LHCN-M2 (cell line): ENCODE measurements at regions not wholly inside any gene's neighbourhood (a gene's known extent, or its start where the extent isn't known, plus 50 kb on each side); places are given as distances from the start of the nearest gene placed in this dataset.

Source experiments
- DNase-seq: peaks from one replicate; pipeline ENCODE4 v3.0.0-alpha.2; 2012; ENCODE audit warnings: low read depth

DNA sequence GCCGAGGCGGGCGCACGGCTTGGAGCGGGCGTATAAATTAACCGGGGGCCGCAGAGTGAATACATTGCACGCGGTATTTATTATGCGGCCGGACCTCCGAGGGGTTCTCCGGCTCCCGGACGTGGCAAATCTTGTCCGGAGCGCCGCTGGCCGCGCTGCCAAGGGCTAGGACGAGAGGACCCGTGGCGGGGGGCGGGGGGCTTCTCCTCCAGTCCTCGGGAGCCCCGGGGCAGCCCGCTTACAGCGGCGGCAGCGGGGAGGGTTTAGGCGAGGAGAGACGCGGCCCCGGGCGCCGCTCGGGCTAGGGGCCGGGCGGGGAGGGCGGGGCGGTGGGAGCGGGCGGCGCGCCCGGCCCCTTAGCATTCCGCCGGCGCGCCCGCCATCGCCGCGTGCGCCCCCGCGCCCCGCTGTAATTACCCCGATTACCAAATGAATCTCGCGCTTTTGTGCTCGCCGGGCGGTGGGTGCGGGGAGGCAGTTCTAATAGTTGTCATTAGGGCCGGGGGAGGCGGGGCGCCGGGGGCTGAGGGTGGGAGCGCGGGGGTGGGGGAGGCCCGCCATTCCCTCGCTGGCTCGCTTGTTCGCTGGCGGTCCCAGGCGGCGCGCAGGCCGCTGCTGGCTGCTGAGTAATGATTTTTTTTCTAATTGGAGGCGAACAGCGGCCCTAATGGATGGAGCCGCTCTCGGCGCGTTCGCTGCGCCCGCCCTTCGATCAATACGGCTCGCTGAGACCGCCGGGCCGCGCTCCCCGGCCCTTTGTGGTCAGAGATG, 276.6 kb downstream of the BCOR start:
- DNase-seq, result no peak

DNA sequence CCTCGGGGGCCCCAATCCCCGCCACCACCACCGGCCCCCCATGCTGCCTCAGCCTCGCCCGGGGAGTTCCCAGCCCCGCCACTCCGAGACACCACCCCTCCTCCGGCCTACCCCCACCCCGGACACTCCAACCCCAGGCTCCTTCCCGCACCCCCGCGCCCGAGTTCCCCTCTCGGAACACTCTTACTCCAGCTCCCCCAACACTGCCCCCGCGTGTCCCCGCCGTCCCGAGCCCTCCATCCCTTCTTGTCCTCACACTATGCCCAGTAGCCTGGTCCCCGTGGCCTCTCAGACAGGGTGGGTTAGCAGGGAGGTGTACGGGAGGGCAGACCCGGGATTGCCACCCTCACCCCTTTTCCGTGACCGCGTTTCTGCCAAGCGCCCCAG, 276.1 kb downstream of the BCOR start:
- no peak for DNase-seq

GRCh38 chrX:39822133-39822748, 275.5 kb downstream of the BCOR start:
- no peak for DNase-seq

- DNase-seq, result no peak
Measured at GRCh38 chrX:39823424-39823823, 274.3 kb downstream of the BCOR start.

DNA sequence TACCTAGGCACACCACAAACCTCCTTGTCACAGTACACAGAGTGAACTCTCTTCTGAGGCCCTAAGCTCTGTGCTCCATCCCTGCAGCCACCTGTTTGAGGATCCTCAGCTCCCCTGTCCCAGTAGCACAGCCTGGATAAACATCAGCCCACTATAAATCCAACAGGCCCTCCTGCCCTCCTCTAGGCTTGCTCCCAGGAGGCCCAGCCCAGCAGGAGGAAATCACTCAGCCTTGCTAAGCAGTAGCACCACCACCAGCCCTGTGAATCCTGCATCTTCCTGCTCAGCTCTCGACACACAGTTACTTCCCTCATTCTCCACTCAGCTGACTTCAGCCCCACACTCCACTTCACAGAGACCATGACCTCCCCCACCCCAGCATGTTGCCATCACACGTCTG, 273.9 kb downstream of the BCOR start:
- DNase-seq, result no peak

GRCh38 chrX:39826813-39827543, 270.8 kb downstream of the BCOR start:
- DNase-seq, result no peak

- DNase-seq, result no peak
Measured at GRCh38 chrX:39827951-39828350, 269.8 kb downstream of the BCOR start.

- DNase-seq, result no peak
Measured at GRCh38 chrX:39828971-39829370, 268.8 kb downstream of the BCOR start.

- no peak for DNase-seq
Measured at GRCh38 chrX:39829965-39830364, 267.8 kb downstream of the BCOR start.

DNA sequence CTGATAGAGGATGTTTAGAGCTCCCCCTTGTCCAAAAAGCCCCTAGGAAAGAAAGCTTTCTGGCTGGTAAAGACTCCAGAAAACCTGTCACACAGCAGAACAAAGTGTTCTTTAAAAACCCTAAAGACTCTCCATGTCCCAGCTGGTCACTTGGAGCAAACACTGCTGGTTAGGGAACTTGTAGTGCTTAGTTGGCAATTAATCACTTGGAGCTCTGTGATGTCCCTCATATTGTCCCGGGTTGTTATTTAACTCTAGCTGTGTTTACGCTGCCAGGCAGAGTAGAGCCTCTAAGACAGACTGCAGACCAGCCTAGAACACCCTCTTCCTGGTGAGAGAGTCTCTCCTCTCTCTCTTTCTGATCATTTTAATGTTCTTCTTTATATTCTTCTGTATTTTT, 267.3 kb downstream of the BCOR start:
- no peak for DNase-seq

DNA sequence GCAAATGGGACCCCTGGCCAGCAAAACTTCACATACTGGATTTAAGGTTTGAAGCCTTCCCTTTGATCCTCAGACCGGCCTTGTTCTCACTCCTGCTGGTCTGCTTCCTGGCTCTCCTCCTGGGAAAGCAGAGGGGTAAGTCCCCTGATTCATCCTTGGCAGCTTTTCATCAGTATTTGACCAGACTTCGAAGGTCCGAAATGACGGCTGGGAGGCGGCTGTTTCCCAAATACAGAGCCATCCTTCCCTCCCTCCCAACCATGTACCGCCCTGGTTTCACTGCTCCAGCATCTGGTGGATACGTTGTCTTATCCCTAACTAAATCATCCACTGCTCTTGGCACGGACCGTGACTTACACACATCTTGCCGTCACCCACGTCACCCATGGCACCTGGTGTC, 265.5 kb downstream of the BCOR start:
- no peak for DNase-seq

DNA sequence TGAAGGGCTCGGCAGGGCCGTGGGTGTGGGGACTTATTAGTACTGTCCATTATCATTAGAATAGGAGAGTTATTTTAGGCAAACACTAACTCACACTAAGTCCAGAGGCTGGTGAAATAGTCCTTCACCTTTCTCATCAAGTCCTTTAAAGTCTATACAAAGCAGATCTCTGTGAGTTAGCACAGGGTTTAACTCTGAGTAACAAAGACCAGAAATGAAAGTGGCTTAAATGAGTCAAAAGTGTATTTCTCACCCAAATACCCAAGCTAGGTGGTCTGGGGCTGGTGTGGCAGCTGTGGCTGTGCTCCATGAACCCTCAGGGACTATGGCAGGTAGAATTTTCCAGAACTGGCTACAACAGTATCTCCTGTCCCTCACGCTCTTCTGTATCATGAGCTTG, 263.2 kb downstream of the BCOR start:
- DNase-seq, result no peak

DNA sequence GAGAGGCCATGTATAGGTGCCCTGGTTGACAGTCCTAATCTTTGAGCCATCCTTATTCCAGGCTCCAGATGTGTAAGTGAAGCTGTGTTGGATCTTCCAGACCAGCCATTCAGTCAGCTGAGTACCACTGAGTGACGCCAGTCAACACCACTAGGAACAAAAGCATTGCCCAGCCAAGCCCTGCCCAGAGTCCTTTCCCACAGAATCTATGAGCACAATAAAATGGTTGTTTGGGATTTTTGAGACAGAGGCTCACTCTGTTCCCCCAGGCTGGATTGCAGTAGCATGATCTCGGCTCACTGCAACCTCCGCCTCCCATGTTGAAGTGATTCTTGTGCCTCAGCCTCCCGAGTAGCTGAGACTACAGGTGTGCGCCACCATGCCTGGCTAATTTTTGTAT, 262.5 kb downstream of the BCOR start:
- DNase-seq, result no peak

GRCh38 chrX:39835776-39836175, 262.0 kb downstream of the BCOR start:
- no peak for DNase-seq

GRCh38 chrX:39836802-39837420, 260.8 kb downstream of the BCOR start:
- DNase-seq, result peak; percentile 26

DNA sequence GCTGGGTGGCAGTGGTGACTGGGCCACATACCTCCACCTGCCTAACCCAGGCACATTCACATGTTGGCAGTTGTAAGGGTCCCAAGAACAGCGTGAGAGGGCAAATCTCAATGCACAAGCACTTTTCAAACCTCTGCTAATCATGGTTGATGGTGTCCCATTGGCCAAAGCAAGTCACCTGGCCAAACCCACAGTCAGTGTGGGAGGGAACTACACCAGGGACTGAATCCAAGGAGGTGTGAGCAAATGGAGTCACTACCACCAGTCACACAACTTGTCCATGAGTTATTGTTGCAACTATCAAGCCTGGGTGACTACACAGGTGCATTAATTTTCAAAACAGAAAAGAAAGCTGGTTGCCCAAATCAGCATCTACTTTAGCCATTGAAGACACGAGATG, 260.1 kb downstream of the BCOR start:
- no peak for DNase-seq

DNA sequence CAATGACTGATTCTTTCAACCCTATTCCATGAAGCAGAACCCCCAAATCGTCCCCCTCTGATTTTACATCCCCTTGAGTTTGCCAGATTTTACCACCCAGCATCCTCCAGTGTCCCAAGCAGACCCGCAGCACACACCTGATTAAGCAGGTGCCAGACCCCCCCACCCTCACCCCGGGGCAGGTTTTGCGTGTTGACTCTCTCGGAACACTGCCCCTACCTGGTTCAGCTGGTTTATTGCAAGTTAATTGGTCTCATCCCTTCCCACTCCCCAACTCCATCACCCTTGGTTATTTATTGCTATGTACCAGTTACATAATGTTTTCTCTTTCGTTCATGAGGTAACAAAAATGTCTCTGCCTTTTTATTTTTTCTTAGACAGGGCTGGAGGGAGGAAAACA, 258.4 kb downstream of the BCOR start:
- DNase-seq, result no peak

- no peak for DNase-seq
Measured at GRCh38 chrX:39840133-39840532, 257.6 kb downstream of the BCOR start.

DNA sequence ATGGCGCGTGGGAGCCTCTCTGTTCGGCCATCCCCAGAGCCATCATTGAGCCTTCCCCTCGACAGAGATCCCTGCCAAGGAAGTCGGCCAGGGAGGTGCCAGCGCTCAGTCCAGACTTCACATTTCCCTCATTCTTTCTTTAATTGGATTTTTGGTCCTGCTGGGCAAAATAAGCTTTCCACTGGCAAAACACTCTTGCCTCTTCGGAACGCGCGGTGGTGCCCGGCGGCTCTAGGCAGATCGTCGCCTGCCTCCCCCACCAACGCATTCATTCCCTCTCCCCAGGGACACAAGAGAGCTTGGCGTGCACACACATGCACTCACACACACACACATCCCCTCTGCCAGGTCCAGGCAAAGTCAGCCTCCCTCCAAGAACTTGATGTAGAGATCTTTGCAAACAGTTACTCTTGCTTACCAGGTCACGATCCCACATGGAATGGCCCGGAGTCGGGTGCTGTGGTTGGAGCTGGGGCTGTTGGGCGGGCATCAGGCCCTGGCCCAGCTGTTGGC, 257.1 kb downstream of the BCOR start:
- no peak for DNase-seq

DNA sequence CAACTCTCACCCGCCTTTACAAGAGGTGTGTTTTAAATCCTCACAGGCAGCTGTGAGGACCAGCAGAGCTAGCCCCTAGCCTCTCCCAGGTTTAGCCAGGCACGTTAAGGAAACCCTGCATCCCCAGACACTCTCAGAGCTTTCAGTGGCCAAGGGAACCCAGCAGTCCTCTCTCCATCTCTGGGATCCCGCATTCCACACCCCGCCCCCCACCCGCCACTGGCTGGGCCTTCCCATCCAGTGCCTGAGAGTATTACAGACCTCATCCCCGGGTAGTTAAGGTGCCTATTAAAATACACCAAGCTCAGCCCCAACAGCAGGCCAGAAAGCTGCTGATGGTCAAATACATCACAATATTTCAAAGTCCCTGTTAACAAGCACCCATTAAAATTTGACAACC, 256.2 kb downstream of the BCOR start:
- DNase-seq, result no peak

- DNase-seq, result no peak
Measured at GRCh38 chrX:39842281-39842973, 255.3 kb downstream of the BCOR start.

GRCh38 chrX:39843318-39843717, 254.4 kb downstream of the BCOR start:
- DNase-seq, result no peak
